IMR-90 (cell line): ENCODE measurements at regions not wholly inside any gene's neighbourhood (a gene's known extent, or its start where the extent isn't known, plus 50 kb on each side); places are given as distances from the start of the nearest gene placed in this dataset.

Source experiments
- CEBPB ChIP-seq: IDR thresholded peaks from 2 replicates; pipeline ENCODE4 v1.6.1; 2012; ENCODE audit warnings: low read depth, low read length, improper control_type of control experiment
- CHD1 ChIP-seq: IDR thresholded peaks from 2 replicates; pipeline ENCODE4 v1.6.1; 2012; ENCODE audit warnings: low read depth, low read length, improper control_type of control experiment
- CTCF ChIP-seq: conservative IDR thresholded peaks from 2 replicates; pipeline ENCODE4 v1.5.1; 2012; ENCODE audit warnings: mild to moderate bottlenecking, low read depth, low read length, improper control_type of control experiment
- FOS ChIP-seq: fragments of 150-350 bp; IDR thresholded peaks from 2 replicates; pipeline ENCODE4 v1.6.1; 2016; ENCODE audit warnings: low read depth, low read length
- MXI1 ChIP-seq: IDR thresholded peaks from 2 replicates; pipeline ENCODE4 v1.6.1; 2012; ENCODE audit warnings: low read depth, mild to moderate bottlenecking, low read length, moderate library complexity, borderline replicate concordance
- NFE2L2 ChIP-seq: fragments of 150-350 bp; IDR thresholded peaks from 2 replicates; pipeline ENCODE4 v1.6.1; 2016; ENCODE audit warnings: low read depth, mild to moderate bottlenecking, low read length
- POLR2A ChIP-seq: IDR thresholded peaks from 2 replicates; pipeline ENCODE4 v1.6.1; 2012; ENCODE audit warnings: mild to moderate bottlenecking, low read depth, low read length
- RAD21 ChIP-seq: IDR thresholded peaks from 2 replicates; pipeline ENCODE4 v1.6.1; 2012; ENCODE audit warnings: low read length, improper control_type of control experiment
- SMC3 ChIP-seq: fragments of 150-350 bp; IDR thresholded peaks from 2 replicates; pipeline ENCODE4 v1.6.1; 2016; ENCODE audit warnings: low read depth, mild to moderate bottlenecking, antibody characterized with exemption, low read length, moderate library complexity
- TF ChIP-seq, protein P1 (sequence below): fragments of 150-350 bp; IDR thresholded peaks from 2 replicates; pipeline ENCODE4 v1.6.1; 2017; ENCODE audit warnings: mild to moderate bottlenecking, antibody characterized with exemption, low read length, low read depth

DNA sequence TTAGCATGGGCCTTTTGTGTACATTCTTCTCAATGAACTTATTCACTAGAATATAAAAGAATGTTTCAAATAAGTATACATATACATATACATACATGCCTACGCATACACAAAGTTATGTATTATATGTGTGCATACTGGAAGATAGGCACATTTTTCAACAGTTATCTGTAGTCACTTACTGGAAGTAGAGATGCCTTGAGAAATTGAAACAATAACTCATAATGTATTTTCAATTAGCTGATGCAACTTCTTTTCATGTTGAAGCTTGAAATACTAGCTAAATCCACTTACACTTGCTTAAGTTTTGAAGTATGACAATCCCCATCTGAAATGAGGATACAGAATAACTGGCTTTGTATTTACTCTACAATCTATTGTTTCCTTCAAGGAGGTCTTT, 469.0 kb upstream of the PTGER4 start:
- TF ChIP-seq FOS (no peak), CTCF (no peak), MXI1 (no peak), POLR2A (no peak), SMC3 (no peak), NFE2L2 (no peak), RAD21 (no peak), CHD1 (no peak), CEBPB (no peak)
- TF ChIP-seq, protein P1, sequence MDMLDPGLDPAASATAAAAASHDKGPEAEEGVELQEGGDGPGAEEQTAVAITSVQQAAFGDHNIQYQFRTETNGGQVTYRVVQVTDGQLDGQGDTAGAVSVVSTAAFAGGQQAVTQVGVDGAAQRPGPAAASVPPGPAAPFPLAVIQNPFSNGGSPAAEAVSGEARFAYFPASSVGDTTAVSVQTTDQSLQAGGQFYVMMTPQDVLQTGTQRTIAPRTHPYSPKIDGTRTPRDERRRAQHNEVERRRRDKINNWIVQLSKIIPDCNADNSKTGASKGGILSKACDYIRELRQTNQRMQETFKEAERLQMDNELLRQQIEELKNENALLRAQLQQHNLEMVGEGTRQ: no peak
